ENCODE measurements at regions not wholly inside any gene's neighbourhood (a gene's known extent, or its start where the extent isn't known, plus 50 kb on each side); places are given as distances from the start of the nearest gene placed in this dataset.

DNA sequence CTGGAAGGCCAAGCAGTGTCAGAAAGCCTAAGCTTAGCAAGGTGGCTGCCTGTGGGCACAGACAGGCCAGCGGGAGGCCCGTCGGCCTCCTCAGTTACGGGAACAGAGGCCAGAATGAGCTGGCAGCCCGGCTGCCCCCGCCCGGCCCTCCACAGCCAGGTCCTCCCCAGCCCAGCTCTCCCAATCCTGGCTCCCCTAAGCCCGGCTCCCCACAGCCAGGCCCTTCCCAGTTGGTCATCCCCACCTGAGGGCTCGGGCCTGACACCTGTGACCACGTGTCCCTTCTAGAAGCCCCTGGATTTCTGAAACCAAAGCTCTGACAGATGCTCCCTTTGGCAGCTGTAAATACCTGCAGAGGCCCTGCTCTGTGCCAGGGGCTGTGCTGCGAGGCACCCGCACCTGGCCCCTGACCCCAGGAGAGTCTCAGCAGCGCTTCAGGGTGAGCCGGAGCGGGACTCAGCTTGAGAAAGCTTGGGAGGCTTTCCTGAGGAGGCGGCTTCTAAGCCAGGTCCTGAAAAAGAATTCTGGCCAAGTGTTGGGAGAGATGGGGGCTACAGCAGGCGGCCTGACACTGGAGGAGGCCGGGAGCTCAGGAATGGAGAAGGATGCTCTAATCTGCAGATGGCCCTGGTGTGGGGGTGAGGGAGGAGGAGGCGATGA lies 80.4 kb upstream of the OLFM1 start (continued):
- TF ChIP-seq PYGO2 (tag; IDR thresholded peaks at IDR 0.05) (no peak), CREBBP (IDR thresholded peaks at IDR 0.05; ENCODE audit: low read depth, low read length) (no peak), MCM7 (IDR thresholded peaks at IDR 0.05) (no peak), HMG20B (CRISPR knock-in tag; IDR thresholded peaks at IDR 0.05) (no peak), POLR2H (tag; IDR thresholded peaks at IDR 0.05; ENCODE audit: low read depth) (no peak), MAFF (IDR thresholded peaks at IDR 0.05; ENCODE audit: low read length) (no peak), HDAC1 (IDR thresholded peaks at IDR 0.05) (no peak)
- TF ChIP-seq, protein P1, sequence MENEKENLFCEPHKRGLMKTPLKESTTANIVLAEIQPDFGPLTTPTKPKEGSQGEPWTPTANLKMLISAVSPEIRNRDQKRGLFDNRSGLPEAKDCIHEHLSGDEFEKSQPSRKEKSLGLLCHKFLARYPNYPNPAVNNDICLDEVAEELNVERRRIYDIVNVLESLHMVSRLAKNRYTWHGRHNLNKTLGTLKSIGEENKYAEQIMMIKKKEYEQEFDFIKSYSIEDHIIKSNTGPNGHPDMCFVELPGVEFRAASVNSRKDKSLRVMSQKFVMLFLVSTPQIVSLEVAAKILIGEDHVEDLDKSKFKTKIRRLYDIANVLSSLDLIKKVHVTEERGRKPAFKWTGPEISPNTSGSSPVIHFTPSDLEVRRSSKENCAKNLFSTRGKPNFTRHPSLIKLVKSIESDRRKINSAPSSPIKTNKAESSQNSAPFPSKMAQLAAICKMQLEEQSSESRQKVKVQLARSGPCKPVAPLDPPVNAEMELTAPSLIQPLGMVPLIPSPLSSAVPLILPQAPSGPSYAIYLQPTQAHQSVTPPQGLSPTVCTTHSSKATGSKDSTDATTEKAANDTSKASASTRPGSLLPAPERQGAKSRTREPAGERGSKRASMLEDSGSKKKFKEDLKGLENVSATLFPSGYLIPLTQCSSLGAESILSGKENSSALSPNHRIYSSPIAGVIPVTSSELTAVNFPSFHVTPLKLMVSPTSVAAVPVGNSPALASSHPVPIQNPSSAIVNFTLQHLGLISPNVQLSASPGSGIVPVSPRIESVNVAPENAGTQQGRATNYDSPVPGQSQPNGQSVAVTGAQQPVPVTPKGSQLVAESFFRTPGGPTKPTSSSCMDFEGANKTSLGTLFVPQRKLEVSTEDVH (IDR thresholded peaks at IDR 0.05; ENCODE audit: low read depth, partially characterized antibody) = no peak

DNA sequence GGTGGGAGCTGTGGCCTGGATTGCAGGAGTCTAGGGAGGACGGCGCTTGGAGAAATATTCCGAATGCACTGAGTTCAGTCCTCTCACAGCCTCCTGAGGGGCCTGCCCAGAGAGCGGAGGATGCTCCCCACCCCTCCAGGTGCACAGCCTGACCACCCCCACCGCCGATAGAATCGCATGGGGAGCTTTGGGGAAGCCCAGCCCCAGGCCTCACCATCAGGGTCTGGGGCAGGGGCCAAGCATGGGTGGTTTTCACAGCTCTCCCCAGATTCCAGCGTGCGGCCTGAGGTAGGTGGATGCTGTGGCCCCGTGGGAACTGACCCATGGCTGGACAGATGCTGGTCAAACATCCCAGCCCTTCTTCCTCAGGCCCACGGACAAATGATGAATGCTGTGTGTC lies 79.9 kb upstream of the OLFM1 start:
- ChIA-PET POLR2A (interaction anchor here (0.6 kb wide), 1 partner anchor 196 kb away, joined by 3 read pairs; no protein-coding TSS in a partner anchor), CTCF (ENCODE audit: low intra/inter-chr PET ratio) (no interaction called here)
- Histone ChIP-seq H3K9me1 (ENCODE audit: control insufficient read depth, insufficient read depth, low read length) (no peaks in the 10 kb centered on the region), H3K4me3 (no peak overlapping the region), H3K36me3 (ENCODE audit: control insufficient read depth, insufficient read depth, low read length) (no peaks in the 10 kb centered on the region), H2AFZ (ENCODE audit: low read depth, low read length) (no peak overlapping the region), H3K9me3 (replicated peaks; ENCODE audit: control insufficient read depth, insufficient read depth, low read depth, low read length) (no peaks in the 10 kb centered on the region), H4K20me1 (replicated peaks; ENCODE audit: control insufficient read depth, insufficient read depth, low read length) (no peaks in the 10 kb centered on the region), H3K4me2 (ENCODE audit: insufficient read depth, low read length) (no peak overlapping the region), H3K27ac (ENCODE audit: extremely low read depth, low read depth, low read length) (no peak overlapping the region), H3K27me3 (ENCODE audit: control insufficient read depth in 2 of 2, insufficient read depth in 2 of 2, low read length in 2 of 2) (peaks cover 2 to 10% of the 10 kb centered on the region in 2 experiments; a peak in 3 of 5 replicates), H3K9ac (ENCODE audit: insufficient read depth in 1 of 2, low read depth in 2 of 2, low read length in 2 of 2) (no peak overlapping the region), H3K79me2 (ENCODE audit: control insufficient read depth, insufficient read depth, low read length) (no peaks in the 10 kb centered on the region), H3K4me1 (replicated peaks in 1 of 2; ENCODE audit: control insufficient read depth in 2 of 2, insufficient read depth in 2 of 2, low read length in 2 of 2) (no peaks in the 10 kb centered on the region)
- in situ Hi-C loops (cut with MboI) = no loop called here
- WGBS (ENCODE audit: insufficient coverage, low coverage, missing lambda C conversion rate) = 0% methylated on average over 9 of the region's 11 CpGs
- intact Hi-C loops (cut with micrococcal nuclease) = no loop called here
- DNase-seq (ENCODE audit: extremely low read depth in 1 of 4, low spot score in 3 of 4) (no peak), FAIRE-seq (no peak), ATAC-seq (no peak)
- BruUV-seq (replicated peaks) = no TSS peak
- TF ChIP-seq ELF2 (CRISPR knock-in tag; IDR thresholded peaks at IDR 0.05) (no peak), E4F1 (CRISPR knock-in tag; IDR thresholded peaks at IDR 0.05; ENCODE audit: borderline replicate concordance) (no peak), CBFA2T2 (conservative IDR thresholded peaks at IDR 0.05) (no peak), ARHGAP35 (IDR thresholded peaks at IDR 0.05; ENCODE audit: partially characterized antibody) (no peak), MLX (CRISPR knock-in tag; conservative IDR thresholded peaks at IDR 0.05) (no peak), CGGBP1 (CRISPR knock-in tag; IDR thresholded peaks at IDR 0.05) (no peak), E2F4 (CRISPR knock-in tag; IDR thresholded peaks at IDR 0.05; ENCODE audit: low read depth) (no peak)
